Liver (tissue), 7 donors: ENCODE measurements at regions not wholly inside any gene's neighbourhood (a gene's known extent, or its start where the extent isn't known, plus 50 kb on each side); places are given as distances from the start of the nearest gene placed in this dataset.
A peak's percentile ranks its signal among the peaks of the same experiment; 100 is the strongest.

ENCODE experiments used
- DNase-seq: peaks from one replicate; pipeline ENCODE4 v3.0.0-alpha.2; 2017; ENCODE audit warnings: low spot score
- H3K27ac ChIP-seq, 2 donors: one replicate each; pipeline ENCODE4 v1.7.0; 2013; ENCODE audit warnings: inconsistent platforms in 2 of 2, low read length in 2 of 2, control low read depth in 1 of 2, low read depth in 1 of 2, mild to moderate bottlenecking in 1 of 2
- H3K27me3 ChIP-seq, 4 donors: one replicate each; pipeline versions ENCODE4 v1.6.1 to v1.7.0; 2013; ENCODE audit warnings: low read length in 3 of 4, inconsistent platforms in 1 of 4, mild to moderate bottlenecking in 1 of 4, moderate library complexity in 1 of 4; ENCODE audit not compliant: control insufficient read depth in 4 of 4, insufficient read depth in 4 of 4
- H3K36me3 ChIP-seq, 4 donors: one replicate each; pipeline versions ENCODE4 v1.6.1 to v1.7.0; 2013; ENCODE audit warnings: low read length in 3 of 4, mild to moderate bottlenecking in 3 of 4, low read depth in 1 of 4, moderate library complexity in 1 of 4; ENCODE audit not compliant: control insufficient read depth in 4 of 4, insufficient read depth in 3 of 4
- H3K4me1 ChIP-seq, 4 donors: one replicate each; pipeline versions ENCODE4 v1.6.1 to v1.7.0; 2013; ENCODE audit warnings: low read length in 3 of 4, mild to moderate bottlenecking in 3 of 4, moderate library complexity in 1 of 4; ENCODE audit not compliant: control insufficient read depth in 4 of 4, insufficient read depth in 4 of 4
- H3K4me3 ChIP-seq, 3 donors: one replicate each; pipeline versions ENCODE4 v1.6.1 to v1.7.0; 2013; ENCODE audit warnings: low read length in 3 of 3, control low read depth in 1 of 3, low read depth in 1 of 3, mild to moderate bottlenecking in 1 of 3
- H3K9ac ChIP-seq, 2 donors: one replicate each; pipeline ENCODE4 v1.7.0; 2013; ENCODE audit warnings: low read length in 2 of 2, mild to moderate bottlenecking in 2 of 2, moderate library complexity in 2 of 2, control low read depth in 1 of 2, low read depth in 1 of 2
- H3K9me3 ChIP-seq, 4 donors: one replicate each; pipeline versions ENCODE4 v1.6.1 to v1.7.0; 2013; ENCODE audit warnings: low read length in 3 of 4; ENCODE audit not compliant: control insufficient read depth in 4 of 4
- ATF3 ChIP-seq: IDR thresholded peaks from 2 replicates; pipeline ENCODE4 v1.6.1; 2016; ENCODE audit warnings: antibody characterized with exemption
- EGR1 ChIP-seq, 2 donors: IDR thresholded peaks; 2 replicates each; pipeline ENCODE4 v1.6.1; 2016 to 2018; ENCODE audit warnings: antibody characterized with exemption in 2 of 2, low read depth in 2 of 2
- FOXA1 ChIP-seq: IDR thresholded peaks from 2 replicates; pipeline ENCODE4 v1.6.1; 2016; ENCODE audit warnings: antibody characterized with exemption
- FOXA2 ChIP-seq: IDR thresholded peaks from 2 replicates; pipeline ENCODE4 v1.6.1; 2016; ENCODE audit warnings: antibody characterized with exemption
- GABPA ChIP-seq, 2 donors: IDR thresholded peaks in 1 of 2; conservative IDR thresholded peaks in 1 of 2; 2 replicates each; pipeline ENCODE4 v1.6.1; 2016; ENCODE audit warnings: antibody characterized with exemption in 2 of 2, mild to moderate bottlenecking in 1 of 2, moderate library complexity in 1 of 2
- HNF4G ChIP-seq: IDR thresholded peaks from 2 replicates; pipeline ENCODE4 v1.6.1; 2016; ENCODE audit warnings: antibody characterized with exemption
- JUND ChIP-seq, 2 donors: IDR thresholded peaks; 2 replicates each; pipeline ENCODE4 v1.6.1; 2016; ENCODE audit warnings: antibody characterized with exemption in 2 of 2
- MAX ChIP-seq: IDR thresholded peaks from 2 replicates; pipeline ENCODE4 v1.6.1; 2016; ENCODE audit warnings: antibody characterized with exemption
- NR2F2 ChIP-seq: IDR thresholded peaks from 2 replicates; pipeline ENCODE4 v1.6.1; 2016; ENCODE audit warnings: antibody characterized with exemption
- REST ChIP-seq: IDR thresholded peaks from 2 replicates; pipeline ENCODE4 v1.6.1; 2016; ENCODE audit warnings: antibody characterized with exemption, mild to moderate bottlenecking
- RXRA ChIP-seq, 2 donors: IDR thresholded peaks; 2 replicates each; pipeline ENCODE4 v1.6.1; 2017 to 2018; ENCODE audit warnings: antibody characterized with exemption in 2 of 2, mild to moderate bottlenecking in 1 of 2
- TAF1 ChIP-seq: conservative IDR thresholded peaks from 2 replicates; pipeline ENCODE4 v1.6.1; 2016; ENCODE audit warnings: antibody characterized with exemption, mild to moderate bottlenecking
- YY1 ChIP-seq: IDR thresholded peaks from 2 replicates; pipeline ENCODE4 v1.6.1; 2016; ENCODE audit warnings: antibody characterized with exemption, mild to moderate bottlenecking
- ZBTB33 ChIP-seq: IDR thresholded peaks from 2 replicates; pipeline ENCODE4 v1.6.1; 2016; ENCODE audit warnings: antibody characterized with exemption
- WGBS: extraction: QIAGEN DNeasy Blood & Tissue Kit; methylation state at CpG from one replicate; pipeline ENCODE4 v1.1.7; 2013; 5-methylcytosine and 5-hydroxymethylcytosine counted together
- donor health status: healthy.
- donor health status: healthy.
- donor health status: healthy.
- donor health status: healthy.

GRCh38 chr1:221336126-221336525 lies 405.8 kb downstream of the DUSP10 start:
- WGBS, result 53% methylated on average over 2 of the region's 2 CpGs
- Histone ChIP-seq H3K27ac (peak overlapping the region; percentile 19 to 54), H3K36me3 (no peaks in the 10 kb centered on the region), H3K4me3 (no peak overlapping the region), H3K9ac (no peak overlapping the region), H3K9me3 (peaks cover 0 to 7% (median 2%) of the 10 kb centered on the region in 4 donors), H3K27me3 (no peaks in the 10 kb centered on the region), H3K4me1 (peaks cover 0 to 5% (median 0%) of the 10 kb centered on the region in 4 donors)
- no peak for TF ChIP-seq ATF3
- TF ChIP-seq NR2F2, result no peak
- TF ChIP-seq TAF1, result no peak
- TF ChIP-seq YY1, result no peak
- no peak for TF ChIP-seq FOXA1
- TF ChIP-seq ZBTB33, result no peak
- no peak for DNase-seq

- no peak overlapping the region for H3K4me3 ChIP-seq
- peaks cover 0 to 5% (median 0%) of the 10 kb centered on the region in 4 donors for H3K4me1 ChIP-seq
- no peak overlapping the region for H3K27ac ChIP-seq
- no peaks in the 10 kb centered on the region for H3K36me3 ChIP-seq
- peaks cover 0 to 3% (median 0%) of the 10 kb centered on the region in 4 donors for H3K9me3 ChIP-seq
- no peaks in the 10 kb centered on the region for H3K27me3 ChIP-seq
- TF ChIP-seq FOXA1 (no peak), ATF3 (no peak), GABPA (IDR thresholded peaks at IDR 0.05 in 1 of 2, conservative IDR thresholded peaks at IDR 0.05 in 1 of 2) (no peak), EGR1 (IDR thresholded peaks at IDR 0.05; ENCODE audit: low read depth in 2 of 2) (no peak), REST (no peak), HNF4G (no peak)
- no peak overlapping the region for H3K9ac ChIP-seq
- WGBS, result 70% methylated on average over 2 of the region's 2 CpGs
- DNase-seq, result no peak
Observed at GRCh38 chr1:221337106-221337505, 404.8 kb downstream of the DUSP10 start.

GRCh38 chr1:221343136-221343535 lies 398.8 kb downstream of the DUSP10 start:
- no peak overlapping the region for H3K9ac ChIP-seq
- TF ChIP-seq FOXA1, result no peak
- no peak for TF ChIP-seq HNF4G
- TF ChIP-seq ZBTB33, result no peak
- TF ChIP-seq REST, result no peak
- TF ChIP-seq NR2F2, result no peak
- TF ChIP-seq FOXA2, result no peak
- no peak for TF ChIP-seq RXRA (IDR thresholded peaks at IDR 0.05)
- no peak for TF ChIP-seq MAX
- TF ChIP-seq JUND (IDR thresholded peaks at IDR 0.05), result no peak
- no peak for TF ChIP-seq YY1

More at GRCh38 chr1:221343136-221343535, 398.8 kb downstream of the DUSP10 start:
- Histone ChIP-seq H3K36me3 (no peaks in the 10 kb centered on the region), H3K27me3 (no peaks in the 10 kb centered on the region), H3K9me3 (no peaks in the 10 kb centered on the region), H3K4me3 (no peak overlapping the region), H3K27ac (no peak overlapping the region), H3K4me1 (no peaks in the 10 kb centered on the region)
- no peak for DNase-seq
